ENCODE measurements at regions not wholly inside any gene's neighbourhood (a gene's known extent, or its start where the extent isn't known, plus 50 kb on each side); places are given as distances from the start of the nearest gene placed in this dataset.
A peak's percentile ranks its signal among the peaks of the same experiment; 100 is the strongest.

DNA sequence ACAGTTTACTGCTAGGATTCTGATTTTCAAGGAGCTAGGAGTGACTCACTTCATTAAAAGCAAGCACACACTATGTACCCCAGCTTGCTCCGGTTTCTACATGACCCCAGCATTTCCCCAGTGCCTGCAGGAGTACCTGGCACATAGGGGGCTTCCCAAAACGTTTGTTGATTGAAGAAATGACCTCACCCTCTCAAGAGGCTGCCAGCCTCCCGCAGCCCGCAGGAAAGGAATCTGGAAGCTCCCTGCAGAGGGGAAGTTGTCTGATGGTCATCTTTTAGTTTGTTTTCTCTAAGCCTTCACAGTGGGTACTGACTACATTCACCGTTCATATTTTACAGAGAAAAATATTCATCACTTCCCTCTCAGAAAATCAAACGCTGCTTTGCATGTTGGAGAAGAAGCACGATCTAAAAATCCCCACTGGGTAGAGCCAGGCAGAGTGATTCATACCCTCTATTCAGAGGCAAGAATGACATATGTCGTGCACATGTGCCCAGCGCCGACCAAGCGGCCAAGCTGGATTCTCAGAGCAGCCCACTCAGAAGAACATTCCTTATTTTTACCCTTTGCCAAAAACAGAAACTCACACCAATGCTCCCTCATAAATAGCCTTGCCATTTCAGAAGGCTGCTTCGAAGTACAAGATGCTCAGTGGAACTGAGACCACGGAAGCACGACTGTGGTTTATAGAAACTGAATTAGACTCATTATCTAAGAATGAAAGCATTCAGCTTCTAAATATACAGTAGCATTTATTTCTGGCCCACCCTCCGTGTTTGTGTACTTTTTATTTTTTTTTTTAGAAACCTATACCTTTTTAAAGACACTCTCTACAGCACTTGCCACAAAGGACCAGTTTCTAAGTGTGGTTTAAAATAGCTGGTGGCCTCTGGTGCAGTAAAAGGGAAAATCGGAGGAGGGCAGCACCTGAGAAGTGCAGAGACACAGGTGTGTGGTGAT, 143.2 kb downstream of the MIS18A start:
- no peak for DNase-seq
- TF ChIP-seq GATA1 (IDR thresholded peaks at IDR 0.05; ENCODE audit: low read depth, low read length) (no peak), POLR2A (IDR thresholded peaks at IDR 0.05; ENCODE audit: low read length) (no peak)

GRCh38 chr21:32134441-32135130, 144.3 kb downstream of the MIS18A start:
- no peak for DNase-seq
- no peak for TF ChIP-seq GATA1 (IDR thresholded peaks at IDR 0.05; ENCODE audit: low read depth, low read length)
- TF ChIP-seq POLR2A (IDR thresholded peaks at IDR 0.05; ENCODE audit: low read length), result no peak

DNA sequence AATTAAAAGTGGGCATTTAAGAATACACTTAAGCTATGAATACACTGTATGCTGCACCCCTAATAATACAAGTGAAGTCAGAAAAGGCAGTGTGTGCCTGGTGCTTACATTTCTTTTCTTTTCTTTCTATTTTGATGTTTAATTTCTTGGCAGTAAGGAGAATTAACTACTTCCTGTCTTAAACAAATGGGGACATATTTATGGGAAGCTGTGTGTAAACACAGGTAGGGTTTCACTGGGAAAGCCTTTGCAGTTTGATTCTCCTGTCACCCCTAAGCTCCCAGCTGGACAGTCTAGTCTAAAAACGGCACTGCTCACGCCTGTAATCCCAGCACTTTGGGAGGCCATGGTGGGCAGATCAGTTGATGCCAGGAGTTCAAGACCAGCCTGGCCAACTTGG, 146.0 kb downstream of the MIS18A start:
- TF ChIP-seq GATA1 (IDR thresholded peaks at IDR 0.05; ENCODE audit: low read depth, low read length), result no peak
- DNase-seq, result no peak

DNA sequence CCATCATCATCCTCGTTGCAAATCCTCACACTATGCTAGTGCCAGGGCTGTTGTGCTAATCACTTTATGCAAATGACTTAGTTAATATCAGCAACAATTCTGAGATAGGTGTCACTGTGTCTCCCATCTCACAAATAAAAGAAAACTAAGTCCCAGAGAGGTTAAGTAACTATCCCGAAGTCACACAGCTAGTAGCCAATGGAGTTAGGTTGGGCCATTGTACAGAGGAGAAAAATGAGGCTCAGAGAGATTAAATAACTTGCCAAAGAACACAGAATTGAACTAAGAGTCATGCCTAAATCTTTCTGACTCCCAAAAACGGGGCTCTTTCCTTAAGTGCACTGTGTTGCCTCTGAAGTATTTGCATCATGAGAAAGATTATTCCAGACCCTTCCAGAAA, 146.4 kb downstream of the MIS18A start:
- TF ChIP-seq GATA1 (IDR thresholded peaks at IDR 0.05; ENCODE audit: low read depth, low read length) (no peak), POLR2A (IDR thresholded peaks at IDR 0.05; ENCODE audit: low read length) (no peak)
- no peak for DNase-seq

DNA sequence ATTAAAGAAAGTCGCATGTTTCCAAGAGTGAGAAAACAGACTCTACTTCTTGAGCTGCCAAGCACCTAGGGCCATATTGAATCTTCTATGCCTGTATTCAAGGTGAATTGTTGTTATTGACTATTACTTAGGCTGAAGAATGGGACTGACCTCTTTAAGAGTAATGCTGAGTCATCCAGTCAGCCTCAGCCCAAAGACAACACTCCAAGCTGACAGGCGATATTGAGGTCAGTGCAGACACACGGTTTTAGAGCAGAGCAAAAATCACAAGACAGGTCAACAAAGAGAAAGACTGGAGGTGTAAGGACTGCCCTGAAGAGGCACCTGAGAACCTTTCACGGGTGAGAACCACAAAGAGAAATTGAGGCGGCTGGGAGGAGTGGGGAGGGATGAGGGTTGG, 146.9 kb downstream of the MIS18A start:
- no peak for TF ChIP-seq GATA1 (IDR thresholded peaks at IDR 0.05; ENCODE audit: low read depth, low read length)
- no peak for TF ChIP-seq POLR2A (IDR thresholded peaks at IDR 0.05; ENCODE audit: low read length)
- DNase-seq, result peak; percentile 34 to 40

- DNase-seq, result no peak
- no peak for TF ChIP-seq GATA1 (IDR thresholded peaks at IDR 0.05; ENCODE audit: low read depth, low read length)
- TF ChIP-seq POLR2A (IDR thresholded peaks at IDR 0.05; ENCODE audit: low read length), result no peak
Measured at GRCh38 chr21:32131164-32131563, 147.7 kb downstream of the MIS18A start.

DNA sequence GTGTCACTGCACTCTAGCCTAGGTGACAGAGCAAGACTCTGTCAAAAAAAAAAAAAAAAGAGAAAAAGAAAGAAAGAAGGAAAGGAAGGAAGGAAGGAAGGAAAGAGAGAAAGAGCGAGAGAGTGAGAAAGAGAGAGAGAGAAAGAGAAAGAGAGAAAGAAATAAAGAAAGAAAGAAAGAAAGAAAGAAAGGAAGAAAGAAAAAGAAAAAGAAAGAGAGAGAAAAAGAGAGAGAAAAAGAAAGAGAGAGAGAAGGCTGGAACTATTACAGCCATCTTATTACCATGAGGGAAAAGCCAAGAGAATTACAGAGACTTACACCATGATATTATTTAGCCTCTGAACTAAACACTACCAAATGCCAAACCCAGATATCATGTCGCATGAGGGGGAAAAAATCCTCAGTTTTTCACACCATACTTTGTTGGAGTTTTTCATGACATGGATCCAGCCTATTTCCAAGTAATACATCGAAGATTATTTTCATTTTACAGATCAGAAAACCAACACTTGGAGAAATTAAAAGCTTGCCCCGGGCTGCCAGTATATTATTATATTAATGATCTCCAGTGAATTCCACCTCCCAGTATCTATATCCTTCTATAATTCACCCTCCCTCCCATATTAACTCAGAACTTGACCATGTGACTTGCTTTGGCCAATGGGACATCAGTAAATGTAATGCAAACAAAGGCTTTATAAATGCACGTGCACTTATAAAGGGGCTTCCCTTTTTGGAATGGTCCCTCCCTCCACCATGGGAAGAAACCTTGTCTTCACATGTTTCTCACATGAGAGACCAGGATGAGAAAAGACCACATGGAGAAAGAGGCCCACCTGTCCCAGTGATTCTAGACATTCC, 148.6 kb downstream of the MIS18A start:
- TF ChIP-seq POLR2A (IDR thresholded peaks at IDR 0.05; ENCODE audit: low read length), result no peak
- TF ChIP-seq GATA1 (IDR thresholded peaks at IDR 0.05; ENCODE audit: low read depth, low read length), result no peak
- no peak for DNase-seq

DNA sequence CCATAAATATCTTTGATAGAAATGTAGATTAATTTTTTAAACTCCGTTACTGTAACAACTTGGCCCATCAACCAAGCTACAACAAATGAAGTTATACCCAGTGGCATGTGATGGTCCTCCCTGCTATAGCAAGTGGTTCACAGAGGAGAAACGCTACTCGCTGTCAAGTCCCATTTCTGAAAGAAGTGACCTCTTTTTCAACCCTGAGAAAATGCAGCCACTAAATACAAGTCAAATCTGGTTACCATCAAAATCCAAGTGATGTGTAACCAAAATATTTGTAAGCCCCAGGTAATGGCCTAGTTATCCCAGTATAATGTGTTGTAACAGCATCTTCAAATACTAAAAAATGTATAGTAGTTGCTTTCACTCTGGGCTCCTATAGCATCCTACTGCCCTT, 151.8 kb downstream of the MIS18A start:
- TF ChIP-seq GATA1 (IDR thresholded peaks at IDR 0.05; ENCODE audit: low read depth, low read length) (no peak), POLR2A (IDR thresholded peaks at IDR 0.05; ENCODE audit: low read length) (no peak)
- DNase-seq, result no peak

DNA sequence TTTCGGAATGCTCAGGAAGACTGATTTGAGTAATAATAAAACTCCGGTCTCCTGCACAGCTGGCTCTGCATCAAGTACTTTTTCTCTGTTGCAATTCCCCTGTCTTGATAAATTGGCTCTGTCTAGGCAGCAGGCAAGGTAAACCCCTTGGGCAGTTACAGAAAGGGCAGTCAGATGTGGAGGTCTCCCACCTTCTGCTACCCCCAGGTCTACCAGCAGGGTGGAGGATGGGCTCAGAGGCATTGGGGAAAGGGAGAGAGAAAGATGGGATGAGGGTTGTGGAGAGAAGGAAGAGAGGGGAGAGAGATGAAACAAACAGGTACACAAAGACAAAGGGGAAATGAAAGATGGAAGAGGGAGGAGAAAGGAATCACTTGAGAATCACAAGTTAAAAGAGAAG, 156.8 kb downstream of the MIS18A start:
- TF ChIP-seq GATA1 (IDR thresholded peaks at IDR 0.05; ENCODE audit: low read depth, low read length), result no peak
- TF ChIP-seq POLR2A (IDR thresholded peaks at IDR 0.05; ENCODE audit: low read length), result no peak
- DNase-seq, result no peak

DNA sequence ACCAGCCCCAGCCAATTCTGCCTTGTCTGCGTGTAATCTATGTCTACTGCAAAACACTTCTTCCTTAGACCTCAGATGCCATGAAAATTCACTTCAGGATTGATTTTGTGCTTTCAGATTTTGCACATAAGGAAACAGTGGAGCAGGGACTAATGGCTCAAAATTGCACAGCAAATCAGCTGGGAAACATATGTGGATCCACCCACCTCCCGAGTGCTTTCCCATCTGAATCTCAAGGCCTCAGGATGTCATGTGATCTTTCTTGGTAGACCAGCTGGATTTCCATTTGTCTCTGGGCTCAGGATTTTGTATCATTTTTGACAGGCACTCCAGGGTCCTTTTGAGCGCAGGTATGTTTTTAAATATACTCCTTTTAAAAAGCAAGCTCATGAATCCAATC, 158.6 kb downstream of the MIS18A start:
- TF ChIP-seq GATA1 (IDR thresholded peaks at IDR 0.05; ENCODE audit: low read depth, low read length) (no peak), POLR2A (IDR thresholded peaks at IDR 0.05; ENCODE audit: low read length) (no peak)
- no peak for DNase-seq

- DNase-seq, result no peak
- no peak for TF ChIP-seq GATA1 (IDR thresholded peaks at IDR 0.05; ENCODE audit: low read depth, low read length)
- no peak for TF ChIP-seq POLR2A (IDR thresholded peaks at IDR 0.05; ENCODE audit: low read length)
Measured at GRCh38 chr21:32119811-32120210, 159.0 kb downstream of the MIS18A start.

DNA sequence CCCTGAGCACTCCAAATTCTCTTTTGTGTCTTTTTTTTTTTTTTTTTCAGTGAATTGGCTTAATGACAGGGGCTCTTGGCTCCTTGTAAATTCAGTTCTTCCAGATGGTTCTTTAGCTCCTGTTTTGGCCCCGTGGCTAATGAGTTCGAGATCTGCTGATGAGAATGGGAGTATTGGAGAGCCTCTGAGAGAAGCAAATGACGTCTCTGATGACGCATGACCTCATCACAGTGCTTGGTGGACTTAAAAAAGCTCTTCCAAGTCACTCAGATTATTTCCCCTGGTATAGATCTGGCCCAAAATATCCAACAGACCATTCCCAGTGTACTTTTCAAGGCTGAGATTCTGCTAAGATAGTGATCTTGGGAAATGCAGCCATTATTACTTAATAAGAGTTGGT, 159.5 kb downstream of the MIS18A start:
- DNase-seq, result no peak
- no peak for TF ChIP-seq GATA1 (IDR thresholded peaks at IDR 0.05; ENCODE audit: low read depth, low read length)

GRCh38 chr21:32114419-32115035, 164.3 kb downstream of the MIS18A start:
- no peak for DNase-seq
- TF ChIP-seq GATA1 (IDR thresholded peaks at IDR 0.05; ENCODE audit: low read depth, low read length), result no peak
- no peak for TF ChIP-seq POLR2A (IDR thresholded peaks at IDR 0.05; ENCODE audit: low read length)

All from erythroblast (primary cell).